ENCODE measurements at regions not wholly inside any gene's neighbourhood (a gene's known extent, or its start where the extent isn't known, plus 50 kb on each side); places are given as distances from the start of the nearest gene placed in this dataset.

GRCh38 chr22:48651036-48651890 lies 1176.4 kb downstream of the BRD1 start:
- no peak for DNase-seq (ENCODE audit: low spot score)

- DNase-seq (ENCODE audit: low spot score): no peak
Measured at GRCh38 chr22:48650323-48651035, 1177.2 kb downstream of the BRD1 start.

DNA sequence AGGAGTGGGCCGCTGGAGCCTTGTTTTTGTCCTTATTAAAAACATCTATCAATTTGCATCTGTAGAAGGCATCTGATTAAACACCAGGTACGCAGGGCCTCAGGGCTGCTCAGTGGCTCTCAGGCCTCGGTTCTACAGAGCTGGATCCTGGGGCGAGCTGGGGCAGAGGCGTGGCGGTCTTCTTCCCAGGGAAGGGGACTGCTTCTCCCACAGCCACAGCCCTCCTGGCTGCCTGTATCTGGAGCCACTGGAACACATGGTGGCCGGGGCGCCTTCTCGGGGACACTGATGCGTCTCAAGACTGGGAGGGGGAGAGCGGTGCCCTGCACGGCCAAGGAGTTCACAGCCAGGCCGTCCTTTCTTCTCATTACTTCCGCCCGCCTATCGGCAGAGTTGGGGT lies 1178.2 kb downstream of the BRD1 start:
- DNase-seq (ENCODE audit: low spot score): no peak

- no peak for DNase-seq (ENCODE audit: low spot score)
Measured at GRCh38 chr22:48649031-48649430, 1178.6 kb downstream of the BRD1 start.

DNA sequence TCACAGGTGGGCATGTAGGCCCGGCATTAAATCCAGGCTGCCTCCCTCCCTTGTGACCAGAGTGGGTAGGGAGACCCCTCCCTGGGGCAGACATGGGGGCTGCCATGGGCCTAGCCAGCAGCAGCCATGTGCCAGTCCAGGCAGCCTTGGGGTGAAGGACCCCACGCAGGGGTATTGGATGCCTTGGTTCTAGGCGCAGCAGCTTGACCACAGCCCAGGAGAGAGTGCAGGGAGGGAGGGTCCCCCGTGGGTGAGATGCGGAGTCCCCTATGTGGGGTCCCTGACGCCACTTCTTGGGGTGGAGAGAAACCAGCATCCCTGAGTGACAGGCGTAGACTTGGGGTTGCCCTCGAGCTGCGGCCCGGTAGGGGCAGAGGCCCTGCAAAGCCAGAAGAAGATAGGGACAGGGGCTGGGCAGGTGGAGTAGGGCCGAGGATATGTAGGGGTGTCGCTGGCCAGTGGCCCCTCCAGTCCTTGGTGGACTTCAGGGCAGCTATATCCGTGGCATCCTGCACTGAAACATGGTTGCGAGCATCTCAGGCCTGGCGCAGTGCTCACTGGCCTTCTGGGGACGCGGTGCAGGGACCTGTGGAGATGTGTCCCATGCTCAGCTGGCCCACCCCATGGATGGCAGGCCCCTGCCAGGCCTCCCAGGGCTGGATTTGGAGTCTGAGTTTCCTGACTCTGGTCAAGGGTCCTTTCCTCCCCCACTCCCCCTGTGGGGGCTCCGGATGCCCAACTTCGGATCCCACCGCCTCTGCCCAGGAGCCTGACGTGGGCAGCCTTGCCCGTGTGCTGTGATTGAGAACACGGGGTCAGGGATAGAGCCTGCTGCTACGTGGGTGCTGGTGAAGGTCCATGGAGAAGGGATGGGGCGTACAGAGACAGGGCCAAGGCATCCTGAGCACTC lies 1179.8 kb downstream of the BRD1 start:
- no peak for DNase-seq (ENCODE audit: low spot score)

GRCh38 chr22:48647051-48647450 lies 1180.6 kb downstream of the BRD1 start:
- no peak for DNase-seq (ENCODE audit: low spot score)

DNA sequence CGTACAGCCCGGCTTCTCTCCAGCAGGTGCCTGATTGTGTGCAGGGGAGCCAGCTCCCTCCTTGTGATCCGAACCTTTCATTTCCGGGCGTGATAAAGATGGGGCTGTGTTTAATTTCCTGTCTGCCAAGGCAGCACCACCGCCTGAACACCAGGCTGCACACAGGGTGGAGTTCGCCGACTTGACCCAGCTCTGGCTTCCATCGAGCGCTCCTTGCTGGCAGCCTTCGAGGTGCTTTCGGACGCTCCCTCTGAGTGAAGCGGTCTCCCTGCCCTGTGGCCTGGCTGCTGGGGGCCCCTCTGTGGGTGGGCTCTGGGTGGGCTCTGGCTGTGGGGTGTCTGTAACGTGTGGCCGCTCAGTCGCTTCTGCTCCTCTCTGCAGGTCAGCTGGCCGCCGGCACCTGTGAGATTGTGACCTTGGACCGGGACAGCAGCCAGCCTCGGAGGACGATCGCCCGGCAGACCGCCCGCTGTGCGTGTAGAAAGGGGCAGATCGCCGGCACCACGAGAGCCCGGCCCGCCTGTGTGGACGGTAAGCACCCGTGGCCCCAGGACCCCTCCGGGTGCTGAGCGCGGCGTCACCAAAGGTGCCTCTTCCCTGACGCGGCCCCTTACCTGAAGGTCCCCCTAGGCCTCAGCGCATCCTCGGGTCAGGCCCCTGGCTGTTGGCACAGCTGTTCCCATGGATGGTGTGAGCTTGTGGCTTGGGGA lies 1181.3 kb downstream of the BRD1 start:
- DNase-seq (ENCODE audit: low spot score): no peak

DNA sequence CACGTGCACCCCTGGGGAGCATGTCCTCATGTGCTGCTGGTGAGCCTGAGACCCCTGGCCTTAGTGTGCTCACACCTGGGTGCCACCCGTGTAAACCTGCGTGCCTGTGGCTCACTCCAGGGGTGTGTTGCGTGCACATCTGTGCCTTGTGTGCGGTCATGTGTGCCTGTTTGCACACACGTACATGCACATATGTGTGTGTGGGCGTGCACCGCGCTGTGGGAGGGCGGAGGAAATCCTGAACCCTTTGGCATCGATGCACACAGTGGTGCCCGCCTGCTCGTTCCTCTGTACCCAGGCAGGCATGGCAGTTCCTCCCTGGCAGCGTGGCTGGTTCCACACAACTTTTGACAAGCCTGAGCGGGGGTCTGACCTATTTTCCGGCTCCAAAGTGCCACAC lies 1181.9 kb downstream of the BRD1 start:
- no peak for DNase-seq (ENCODE audit: low spot score)

DNA sequence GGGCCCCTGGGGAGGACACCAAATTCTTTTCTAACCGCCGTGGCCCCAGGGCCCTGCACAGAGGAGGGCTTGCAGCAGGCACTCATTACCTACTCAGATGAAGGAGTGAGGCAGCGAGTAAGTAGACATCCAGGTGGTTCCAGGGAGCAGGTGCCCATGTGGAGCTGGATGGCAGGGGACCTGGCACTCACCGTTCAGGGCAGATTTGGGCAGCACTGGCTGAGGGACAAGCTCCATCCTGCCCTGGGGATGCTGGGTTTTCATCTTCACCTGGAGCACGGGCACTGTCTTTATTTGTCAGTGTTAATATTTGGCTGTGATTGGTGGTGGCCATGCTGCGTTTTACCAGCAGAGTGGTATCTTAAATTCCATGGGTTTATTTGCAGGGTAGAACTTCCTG lies 1182.7 kb downstream of the BRD1 start:
- no peak for DNase-seq (ENCODE audit: low spot score)

- no peak for DNase-seq (ENCODE audit: low spot score)
Measured at GRCh38 chr22:48644108-48644507, 1183.6 kb downstream of the BRD1 start.

GRCh38 chr22:48643066-48643731 lies 1184.5 kb downstream of the BRD1 start:
- no peak for DNase-seq (ENCODE audit: low spot score)

DNA sequence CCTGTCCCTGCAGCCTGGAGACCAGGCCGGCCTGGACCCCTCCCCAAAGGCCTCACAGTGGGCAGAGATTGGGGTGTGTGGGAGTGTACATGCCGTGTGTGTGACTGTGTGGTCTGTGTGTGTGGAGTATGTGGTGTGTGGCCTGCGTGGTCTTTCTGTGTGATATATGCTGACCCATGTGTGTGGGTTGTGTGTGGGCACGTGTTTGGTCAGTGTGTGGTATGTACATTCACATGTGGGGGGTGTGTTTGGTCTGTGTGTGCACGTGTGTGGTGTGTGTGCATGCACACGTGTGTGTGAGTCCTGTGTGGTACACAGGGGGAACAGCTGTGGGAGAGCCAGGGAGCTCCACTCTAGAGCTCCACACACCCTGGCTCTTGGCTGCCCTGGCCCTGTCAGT lies 1185.1 kb downstream of the BRD1 start:
- DNase-seq (ENCODE audit: low spot score): no peak

DNA sequence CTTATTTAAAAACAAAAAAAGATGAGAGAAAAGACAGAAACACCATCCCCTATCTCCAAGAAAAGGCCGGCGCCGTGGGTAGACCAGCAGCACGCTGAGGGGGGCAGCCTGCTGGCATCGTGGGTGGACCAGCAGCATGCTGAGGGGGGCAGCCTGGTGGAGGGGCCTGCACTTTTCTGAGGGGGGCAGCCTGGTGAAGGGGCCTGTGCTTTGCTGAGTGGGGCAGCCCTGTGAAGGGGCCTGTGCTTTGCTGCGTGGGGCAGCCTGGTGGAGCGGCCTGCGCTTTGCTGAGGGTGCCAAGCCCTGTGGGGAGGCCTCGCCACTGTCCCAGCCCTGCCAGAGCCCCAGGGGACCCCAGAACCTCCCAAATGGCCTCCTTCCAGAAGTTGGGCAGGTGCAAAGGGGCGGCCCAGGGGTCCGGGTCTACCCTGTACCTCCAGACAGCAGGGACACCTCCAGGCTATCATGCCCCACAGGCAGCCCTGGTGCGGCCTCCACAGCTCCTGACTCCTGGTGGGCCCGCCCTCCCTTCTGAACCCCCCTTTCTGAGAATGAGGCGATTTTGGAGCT lies 1185.7 kb downstream of the BRD1 start:
- no peak for DNase-seq (ENCODE audit: low spot score)

DNA sequence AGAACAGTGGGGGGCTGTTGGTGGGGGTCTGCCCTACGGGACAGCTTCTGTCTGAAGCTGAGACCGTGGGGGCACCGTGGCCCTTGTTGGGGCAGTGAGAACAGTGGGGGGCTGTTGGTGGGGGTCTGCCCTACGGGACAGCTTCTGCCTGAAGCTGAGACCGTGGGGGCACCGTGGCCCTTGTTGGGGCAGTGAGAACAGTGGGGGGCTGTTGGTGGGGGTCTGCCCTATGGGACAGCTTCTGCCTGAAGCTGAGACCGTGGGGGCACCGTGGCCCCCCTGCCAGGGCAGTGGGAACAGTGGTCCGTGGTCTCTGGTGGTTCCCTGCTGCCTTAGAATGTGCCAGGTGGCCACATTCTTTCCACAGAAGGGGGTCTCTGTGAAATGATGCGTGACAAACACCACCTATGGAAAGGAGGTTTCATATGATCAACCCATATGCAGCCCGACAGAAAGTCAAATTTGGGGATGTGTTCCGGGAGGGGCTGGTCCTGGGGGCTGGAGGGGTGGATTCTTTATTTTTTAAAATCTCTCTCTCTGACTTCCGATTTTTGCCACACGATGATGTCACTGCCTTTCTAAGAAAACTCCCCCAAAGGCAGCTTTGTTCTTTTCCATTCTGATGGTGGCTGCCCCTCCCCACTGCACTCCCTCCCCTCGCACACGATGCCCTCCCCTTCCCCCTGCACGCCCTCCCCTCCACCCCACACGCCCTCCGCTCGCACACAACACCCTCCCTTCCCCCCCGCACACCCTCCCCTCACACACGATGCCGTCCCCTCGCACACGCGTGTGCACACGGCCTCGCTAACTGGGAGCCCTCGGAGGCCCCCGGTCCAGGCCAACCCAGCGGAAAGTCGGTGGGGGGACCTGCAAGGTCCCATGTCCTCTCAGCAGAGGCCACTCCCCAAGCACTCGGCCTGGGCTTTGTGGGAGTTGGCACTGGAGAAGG lies 1186.5 kb downstream of the BRD1 start:
- DNase-seq (ENCODE audit: low spot score): no peak

GRCh38 chr22:48639896-48640748 lies 1187.6 kb downstream of the BRD1 start:
- DNase-seq (ENCODE audit: low spot score): no peak

DNA sequence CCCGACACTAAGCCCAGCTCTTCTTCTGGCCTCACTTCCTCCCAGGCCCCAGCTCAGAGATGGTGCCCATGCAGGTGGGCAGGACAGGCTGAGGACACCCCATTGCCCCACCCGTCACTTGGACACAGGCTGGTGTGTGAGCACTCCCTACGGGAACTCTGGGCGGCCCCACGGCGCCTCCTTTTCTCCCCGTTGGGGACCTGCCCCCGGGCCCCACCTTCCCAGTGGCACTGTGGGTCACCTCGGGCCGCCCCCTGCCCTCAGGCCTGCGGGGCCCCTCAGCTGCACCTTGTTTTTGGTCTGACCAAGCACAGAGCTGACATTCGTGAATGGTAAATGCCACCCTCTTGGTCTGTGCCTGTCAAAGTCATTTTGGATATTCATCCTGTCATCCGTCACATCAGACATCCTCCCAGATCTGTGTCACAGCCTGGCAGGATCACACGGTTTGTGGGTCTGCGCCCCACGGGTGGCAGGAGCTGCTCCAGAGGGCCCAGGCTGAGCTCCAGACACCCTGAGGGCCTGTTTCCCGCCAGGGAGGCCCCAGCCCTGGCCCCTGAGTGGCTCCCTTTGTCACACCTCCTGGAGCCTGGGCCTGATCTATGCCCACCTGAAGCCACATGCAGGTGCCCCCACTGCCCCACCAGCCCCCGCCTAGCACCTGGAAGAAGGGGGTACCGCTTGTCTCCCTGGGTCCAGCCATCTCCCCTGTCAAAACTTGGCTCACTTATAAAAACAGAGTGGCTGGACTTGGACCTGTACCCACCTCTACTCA lies 1188.5 kb downstream of the BRD1 start:
- no peak for DNase-seq (ENCODE audit: low spot score)

DNA sequence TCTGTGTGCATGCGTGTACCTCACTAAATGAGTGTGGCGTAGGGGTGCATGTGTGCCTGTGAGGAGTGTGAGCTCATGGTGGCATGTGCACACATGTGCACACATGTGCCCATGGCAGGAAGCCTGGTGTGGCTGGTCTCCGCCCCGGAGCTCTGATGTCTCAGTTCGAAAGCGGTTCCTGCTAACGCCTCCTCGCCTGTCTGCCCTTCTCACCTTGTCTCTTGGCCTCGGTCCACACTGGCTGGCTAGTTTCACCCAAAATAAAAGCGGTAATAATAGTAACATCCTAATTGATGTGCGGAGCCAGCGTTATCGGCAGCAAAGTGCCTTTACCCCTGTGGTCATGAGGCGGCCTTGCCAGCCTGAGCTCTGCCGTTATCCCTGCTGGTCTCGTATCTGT lies 1190.4 kb downstream of the BRD1 start:
- no peak for DNase-seq (ENCODE audit: low spot score)

- DNase-seq (ENCODE audit: low spot score): no peak
Measured at GRCh38 chr22:48636746-48637145, 1190.9 kb downstream of the BRD1 start.

Data from CD4-positive, alpha-beta T cell treated with Interleukin-2 at 100 ng/mL for 4 hours (primary cell).